ENCODE measurements at regions not wholly inside any gene's neighbourhood (a gene's known extent, or its start where the extent isn't known, plus 50 kb on each side); places are given as distances from the start of the nearest gene placed in this dataset.

- TF ChIP-seq CTCF (IDR thresholded peaks at IDR 0.05) (no peak), POLR2A (IDR thresholded peaks at IDR 0.05) (no peak), POLR2AphosphoS5 (IDR thresholded peaks at IDR 0.05) (no peak), EP300 (IDR thresholded peaks at IDR 0.05) (no peak)
Observed at GRCh38 chr7:131013716-131014115, 279.7 kb upstream of the KLF14 start.

Data from upper lobe of left lung (tissue), 4 donors.